HEK293 (cell line): ENCODE measurements at regions not wholly inside any gene's neighbourhood (a gene's known extent, or its start where the extent isn't known, plus 50 kb on each side); places are given as distances from the start of the nearest gene placed in this dataset.

Experiments used
- CTCF ChIA-PET: fragments of 350-600 bp; formaldehyde crosslinking; extraction: SDS; loops from one replicate; lab custom pipeline; 2021; ENCODE audit warnings: antibody characterized with exemption; lab: Yijun Ruan, JAX
- POLR2A ChIA-PET: fragments of 300-600 bp; formaldehyde crosslinking; extraction: SDS; loops from one replicate; lab custom pipeline; 2020; ENCODE audit warnings: antibody characterized with exemption, inconsistent platforms; lab: Yijun Ruan, JAX
- H3K27ac ChIP-seq: fragments of 200-500 bp; sonication (Bioruptor generic); 2 replicates; pipeline ENCODE4 v1.5.1; 2014; ENCODE audit warnings: low read depth, low read length, control low read depth, inconsistent platforms; ENCODE audit errors: extremely low read depth
- H3K36me3 ChIP-seq, 2 experiments: fragments of 200-500 bp in 1 of 2; sonication (Bioruptor generic) in 1 of 2; 1 replicate in 1 of 2; 2 replicates in 1 of 2; pipeline ENCODE4 v1.5.1; 2014 to 2017; ENCODE audit warnings: inconsistent platforms in 2 of 2, low read length in 2 of 2; ENCODE audit not compliant: control insufficient read depth in 2 of 2, insufficient read depth in 1 of 2
- H3K4me1 ChIP-seq: fragments of 200-500 bp; sonication (Bioruptor generic); 2 replicates; pipeline ENCODE4 v1.5.1; 2014; ENCODE audit warnings: mild to moderate bottlenecking, low read length, inconsistent platforms; ENCODE audit not compliant: control insufficient read depth, insufficient read depth
- H3K4me3 ChIP-seq: 2 replicates; pipeline ENCODE4 v1.5.1; 2011; ENCODE audit warnings: low read depth, mild to moderate bottlenecking, control low read depth, low read length, moderate library complexity
- H3K9me3 ChIP-seq: fragments of 200-500 bp; sonication (Bioruptor generic); 2 replicates; pipeline ENCODE4 v1.5.1; 2014; ENCODE audit warnings: low read depth, low read length, inconsistent platforms; ENCODE audit not compliant: control insufficient read depth, insufficient read depth
- HIC1 ChIP-seq: fragments of 450-650 bp; formaldehyde crosslinking; IDR thresholded peaks from 2 replicates; pipeline ENCODE4 v1.5.1; 2016; ENCODE audit warnings: missing biosample characterization, missing genetic modification characterization
- HOXD13 ChIP-seq: sonication (generic); formaldehyde crosslinking; IDR thresholded peaks from 2 replicates; pipeline ENCODE4 v1.8.0; 2022; ENCODE audit warnings: missing genetic modification reagents, borderline replicate concordance
- KLF1 ChIP-seq: fragments of 450-650 bp; formaldehyde crosslinking; IDR thresholded peaks from 2 replicates; pipeline ENCODE4 v1.5.1; 2016; ENCODE audit warnings: missing biosample characterization, missing genetic modification characterization
- KLF17 ChIP-seq: fragments of 450-650 bp; formaldehyde crosslinking; IDR thresholded peaks from 2 replicates; pipeline ENCODE4 v1.5.1; 2016; ENCODE audit warnings: missing biosample characterization, missing genetic modification characterization
- KLF8 ChIP-seq: fragments of 450-650 bp; formaldehyde crosslinking; IDR thresholded peaks from 2 replicates; pipeline ENCODE4 v1.5.1; 2016; ENCODE audit warnings: missing biosample characterization, missing genetic modification characterization
- MEIS1 ChIP-seq: sonication (generic); formaldehyde crosslinking; IDR thresholded peaks from 2 replicates; pipeline ENCODE4 v1.8.1; 2022; ENCODE audit warnings: missing genetic modification reagents, mild to moderate bottlenecking, borderline replicate concordance
- OSR2 ChIP-seq: fragments of 450-650 bp; formaldehyde crosslinking; IDR thresholded peaks from 2 replicates; pipeline ENCODE4 v1.5.1; 2016; ENCODE audit warnings: missing biosample characterization, missing genetic modification characterization
- RBAK ChIP-seq: fragments of 450-650 bp; formaldehyde crosslinking; IDR thresholded peaks from 2 replicates; pipeline ENCODE4 v1.5.1; 2016; ENCODE audit warnings: missing biosample characterization, missing genetic modification characterization
- REPIN1 ChIP-seq: fragments of 450-650 bp; formaldehyde crosslinking; IDR thresholded peaks from 2 replicates; pipeline ENCODE4 v1.5.1; 2017; ENCODE audit warnings: missing biosample characterization, missing genetic modification characterization, low read depth
- SCRT1 ChIP-seq: fragments of 450-650 bp; formaldehyde crosslinking; IDR thresholded peaks from 2 replicates; pipeline ENCODE4 v1.5.1; 2016; ENCODE audit warnings: missing biosample characterization, missing genetic modification characterization, borderline replicate concordance
- SP3 ChIP-seq: fragments of 450-650 bp; formaldehyde crosslinking; IDR thresholded peaks from 2 replicates; pipeline ENCODE4 v1.5.1; 2016; ENCODE audit warnings: missing biosample characterization, missing genetic modification characterization
- ZBTB48 ChIP-seq: fragments of 450-650 bp; formaldehyde crosslinking; IDR thresholded peaks from 2 replicates; pipeline ENCODE4 v1.5.1; 2016; ENCODE audit warnings: missing biosample characterization, missing genetic modification characterization
- ZFHX2 ChIP-seq: fragments of 450-650 bp; formaldehyde crosslinking; conservative IDR thresholded peaks from 2 replicates; pipeline ENCODE4 v1.5.1; 2016; ENCODE audit warnings: missing biosample characterization, missing genetic modification characterization
- ZNF133 ChIP-seq: fragments of 450-650 bp; formaldehyde crosslinking; IDR thresholded peaks from 2 replicates; pipeline ENCODE4 v1.5.1; 2016; ENCODE audit warnings: missing biosample characterization, missing genetic modification characterization
- ZNF184 ChIP-seq: fragments of 450-650 bp; IDR thresholded peaks from 2 replicates; pipeline ENCODE4 v1.5.1; 2018; ENCODE audit warnings: missing biosample characterization, mild to moderate bottlenecking, missing genetic modification characterization
- ZNF24 ChIP-seq: fragments of 450-650 bp; formaldehyde crosslinking; IDR thresholded peaks from 2 replicates; pipeline ENCODE4 v1.5.1; 2016; ENCODE audit warnings: missing biosample characterization, missing genetic modification characterization
- ZNF354C ChIP-seq: fragments of 450-650 bp; formaldehyde crosslinking; IDR thresholded peaks from 2 replicates; pipeline ENCODE4 v1.5.1; 2016; ENCODE audit warnings: missing biosample characterization, missing genetic modification characterization, low read depth, borderline replicate concordance
- ZNF391 ChIP-seq: fragments of 450-650 bp; formaldehyde crosslinking; IDR thresholded peaks from 2 replicates; pipeline ENCODE4 v1.5.1; 2016; ENCODE audit warnings: low read depth, missing biosample characterization, missing genetic modification characterization, borderline replicate concordance
- ZNF521 ChIP-seq: fragments of 450-650 bp; formaldehyde crosslinking; IDR thresholded peaks from 2 replicates; pipeline ENCODE4 v1.5.1; 2017; ENCODE audit warnings: missing biosample characterization, mild to moderate bottlenecking, missing genetic modification characterization
- ZNF544 ChIP-seq: fragments of 450-650 bp; formaldehyde crosslinking; IDR thresholded peaks from 2 replicates; pipeline ENCODE4 v1.5.0; 2017; ENCODE audit warnings: missing biosample characterization, missing genetic modification characterization
- ZNF548 ChIP-seq: fragments of 450-650 bp; formaldehyde crosslinking; IDR thresholded peaks from 2 replicates; pipeline ENCODE4 v1.5.1; 2016; ENCODE audit warnings: missing biosample characterization, missing genetic modification characterization
- ZNF621 ChIP-seq: fragments of 450-650 bp; formaldehyde crosslinking; IDR thresholded peaks from 2 replicates; pipeline ENCODE4 v1.5.1; 2017; ENCODE audit warnings: missing biosample characterization, missing genetic modification characterization
- ZNF623 ChIP-seq: fragments of 450-650 bp; formaldehyde crosslinking; IDR thresholded peaks from 2 replicates; pipeline ENCODE4 v1.5.1; 2016; ENCODE audit warnings: missing biosample characterization, missing genetic modification characterization
- ZNF624 ChIP-seq: fragments of 450-650 bp; formaldehyde crosslinking; IDR thresholded peaks from 2 replicates; pipeline ENCODE4 v1.5.1; 2017; ENCODE audit warnings: missing biosample characterization, missing genetic modification characterization
- ZNF692 ChIP-seq: fragments of 450-650 bp; formaldehyde crosslinking; IDR thresholded peaks from 2 replicates; pipeline ENCODE4 v1.5.1; 2016; ENCODE audit warnings: missing biosample characterization, missing genetic modification characterization
- ZSCAN16 ChIP-seq: fragments of 450-650 bp; formaldehyde crosslinking; IDR thresholded peaks from 2 replicates; pipeline ENCODE4 v1.5.1; 2016; ENCODE audit warnings: missing biosample characterization, missing genetic modification characterization
- ZSCAN4 ChIP-seq: fragments of 450-650 bp; formaldehyde crosslinking; IDR thresholded peaks from 2 replicates; pipeline ENCODE4 v1.5.1; 2017; ENCODE audit warnings: missing biosample characterization, missing genetic modification characterization
- TF ChIP-seq, protein P1 (sequence below): sonication (generic); formaldehyde crosslinking; IDR thresholded peaks from 2 replicates; pipeline ENCODE4 v1.8.1; 2022; ENCODE audit warnings: mild to moderate bottlenecking, moderate library complexity, missing genetic modification reagents
- TF ChIP-seq, protein P2 (sequence below): fragments of 450-650 bp; formaldehyde crosslinking; IDR thresholded peaks from 2 replicates; pipeline ENCODE4 v1.5.1; 2017; ENCODE audit warnings: missing biosample characterization, missing genetic modification characterization

- POLR2A ChIA-PET, result no interaction called here
- no peak overlapping the region for H3K27ac ChIP-seq
- no peaks in the 10 kb centered on the region for H3K4me1 ChIP-seq
- CTCF ChIA-PET, result interaction anchor here (0.7 kb wide), 1 partner anchor 20 kb away, joined by 3 read pairs; no protein-coding TSS in a partner anchor
- no peak for TF ChIP-seq ZNF692 (tag by site-specific recombination)
- TF ChIP-seq ZNF521 (tag by site-specific recombination), result no peak
- TF ChIP-seq ZNF544 (tag by site-specific recombination), result no peak
- no peak for TF ChIP-seq ZSCAN4 (tag by site-specific recombination)
- no peak for TF ChIP-seq HOXD13
- no peak for TF ChIP-seq ZFHX2 (tag by site-specific recombination)
- TF ChIP-seq RBAK (tag by site-specific recombination), result no peak
- TF ChIP-seq MEIS1 (CRISPR knock-in tag), result no peak
- TF ChIP-seq KLF1 (tag by site-specific recombination), result no peak
- TF ChIP-seq ZNF624 (tag by site-specific recombination), result no peak
- no peaks in the 10 kb centered on the region for H3K36me3 ChIP-seq
- no peak overlapping the region for H3K4me3 ChIP-seq
- H3K9me3 ChIP-seq, result no peaks in the 10 kb centered on the region
Measured at GRCh38 chr9:91132576-91133073, 229.1 kb downstream of the AUH start.

DNA sequence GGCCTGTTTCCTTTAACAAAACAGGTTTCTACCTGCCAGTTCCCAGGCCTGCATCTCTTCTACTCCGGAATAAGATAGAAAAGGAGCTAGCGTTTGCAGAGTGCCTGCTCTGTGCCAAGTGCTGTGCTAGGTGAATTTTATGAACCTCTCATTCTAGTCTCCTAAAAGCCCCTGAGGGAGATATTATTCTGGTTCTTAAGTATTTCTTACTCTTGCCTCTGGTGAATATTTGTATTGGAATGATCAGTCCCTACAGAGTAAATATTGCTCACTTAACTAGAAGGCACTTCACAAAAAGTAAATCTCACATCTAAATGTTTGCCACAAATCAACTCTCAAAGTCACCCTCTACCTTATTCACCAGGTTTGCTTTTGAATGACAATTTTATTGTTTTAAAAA lies 227.1 kb downstream of the AUH start:
- POLR2A ChIA-PET, result no interaction called here
- Histone ChIP-seq H3K36me3 (no peaks in the 10 kb centered on the region), H3K9me3 (no peaks in the 10 kb centered on the region), H3K4me1 (no peaks in the 10 kb centered on the region), H3K4me3 (no peak overlapping the region), H3K27ac (no peak overlapping the region)
- CTCF ChIA-PET, result no interaction called here
- no peak for TF ChIP-seq OSR2 (tag by site-specific recombination)
- no peak for TF ChIP-seq ZNF354C (tag by site-specific recombination)
- TF ChIP-seq REPIN1 (tag by site-specific recombination), result no peak
- no peak for TF ChIP-seq ZNF623 (tag by site-specific recombination)
- TF ChIP-seq ZNF548 (tag by site-specific recombination), result no peak
- TF ChIP-seq SCRT1 (tag by site-specific recombination), result no peak
- TF ChIP-seq, protein P1, sequence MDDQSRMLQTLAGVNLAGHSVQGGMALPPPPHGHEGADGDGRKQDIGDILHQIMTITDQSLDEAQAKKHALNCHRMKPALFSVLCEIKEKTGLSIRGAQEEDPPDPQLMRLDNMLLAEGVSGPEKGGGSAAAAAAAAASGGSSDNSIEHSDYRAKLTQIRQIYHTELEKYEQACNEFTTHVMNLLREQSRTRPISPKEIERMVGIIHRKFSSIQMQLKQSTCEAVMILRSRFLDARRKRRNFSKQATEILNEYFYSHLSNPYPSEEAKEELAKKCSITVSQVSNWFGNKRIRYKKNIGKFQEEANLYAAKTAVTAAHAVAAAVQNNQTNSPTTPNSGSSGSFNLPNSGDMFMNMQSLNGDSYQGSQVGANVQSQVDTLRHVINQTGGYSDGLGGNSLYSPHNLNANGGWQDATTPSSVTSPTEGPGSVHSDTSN, result no peak
- no peak for TF ChIP-seq ZNF184
- TF ChIP-seq ZNF133, result no peak
- TF ChIP-seq SP3 (tag by site-specific recombination), result no peak
- TF ChIP-seq ZNF544 (tag by site-specific recombination), result no peak
- no peak for TF ChIP-seq KLF17 (tag by site-specific recombination)
- no peak for TF ChIP-seq ZBTB48 (tag by site-specific recombination)
- TF ChIP-seq ZNF621, result no peak
- no peak for TF ChIP-seq HIC1 (tag by site-specific recombination)
- TF ChIP-seq, protein P2, sequence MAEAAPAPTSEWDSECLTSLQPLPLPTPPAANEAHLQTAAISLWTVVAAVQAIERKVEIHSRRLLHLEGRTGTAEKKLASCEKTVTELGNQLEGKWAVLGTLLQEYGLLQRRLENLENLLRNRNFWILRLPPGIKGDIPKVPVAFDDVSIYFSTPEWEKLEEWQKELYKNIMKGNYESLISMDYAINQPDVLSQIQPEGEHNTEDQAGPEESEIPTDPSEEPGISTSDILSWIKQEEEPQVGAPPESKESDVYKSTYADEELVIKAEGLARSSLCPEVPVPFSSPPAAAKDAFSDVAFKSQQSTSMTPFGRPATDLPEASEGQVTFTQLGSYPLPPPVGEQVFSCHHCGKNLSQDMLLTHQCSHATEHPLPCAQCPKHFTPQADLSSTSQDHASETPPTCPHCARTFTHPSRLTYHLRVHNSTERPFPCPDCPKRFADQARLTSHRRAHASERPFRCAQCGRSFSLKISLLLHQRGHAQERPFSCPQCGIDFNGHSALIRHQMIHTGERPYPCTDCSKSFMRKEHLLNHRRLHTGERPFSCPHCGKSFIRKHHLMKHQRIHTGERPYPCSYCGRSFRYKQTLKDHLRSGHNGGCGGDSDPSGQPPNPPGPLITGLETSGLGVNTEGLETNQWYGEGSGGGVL (tag by site-specific recombination), result no peak
- TF ChIP-seq KLF8 (tag by site-specific recombination), result no peak
- no peak for TF ChIP-seq ZNF391 (tag by site-specific recombination)
- TF ChIP-seq ZSCAN16 (tag by site-specific recombination), result no peak
- no peak for TF ChIP-seq ZNF24 (tag by site-specific recombination)
